Medulla oblongata (tissue), 1 donor: ENCODE measurements at regions not wholly inside any gene's neighbourhood (a gene's known extent, or its start where the extent isn't known, plus 50 kb on each side); places are given as distances from the start of the nearest gene placed in this dataset.
"Not testable (repeated sequence)": the region's sequence is repeated elsewhere in the genome, so short reads cannot be mapped to it uniquely, and the experiment has no call there.

Source experiments
- DNase-seq: peaks from one replicate; pipeline ENCODE4 v3.0.0-alpha.2; 2015; ENCODE audit errors: extremely low spot score

DNA sequence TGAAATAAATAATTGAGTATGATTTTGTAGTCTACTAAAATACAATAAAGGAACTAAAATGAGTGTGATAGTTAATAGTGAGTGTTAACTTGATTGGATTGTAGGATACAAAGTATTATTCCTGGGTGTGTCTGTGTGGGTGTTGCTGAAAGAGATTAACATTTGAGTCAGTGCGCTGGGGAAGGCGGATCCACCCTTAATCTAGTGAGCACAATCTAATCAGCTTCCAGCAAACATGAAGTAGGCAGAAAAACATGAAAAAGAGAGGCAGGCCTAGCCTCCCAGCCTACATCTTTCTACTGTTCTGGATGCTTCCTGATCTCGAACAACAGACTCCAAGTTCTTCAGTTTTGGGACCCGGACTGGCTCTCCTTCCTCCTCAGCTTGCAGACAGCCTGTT, 1716.6 kb downstream of the MRPL39 start:
- DNase-seq = no peak

DNA sequence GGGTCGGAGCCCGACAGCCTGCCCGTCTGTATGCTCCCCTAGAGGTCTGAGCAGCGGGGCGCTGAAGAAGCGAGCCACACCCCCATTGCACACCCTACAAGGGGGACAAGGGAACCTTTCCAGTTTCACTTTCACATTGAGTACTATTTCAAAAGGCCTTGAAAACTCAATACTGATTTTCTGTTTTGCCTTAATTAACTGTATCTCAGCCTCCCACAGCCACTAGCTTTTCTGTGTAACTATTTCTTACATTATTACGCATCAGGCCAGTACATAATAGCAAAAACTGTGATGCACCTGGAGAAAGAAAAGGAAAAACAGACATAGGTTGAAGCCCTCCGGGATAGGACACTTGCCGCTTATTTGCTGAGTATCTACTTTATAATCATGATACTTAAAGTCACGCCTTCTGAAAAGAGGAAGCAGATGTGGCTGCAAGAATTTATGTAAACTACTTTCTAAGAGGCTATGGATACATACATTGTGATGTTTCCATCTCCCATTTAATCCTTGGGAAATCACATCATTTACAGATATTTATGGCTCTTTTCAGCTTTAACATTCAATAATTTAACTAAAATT, 1719.5 kb downstream of the MRPL39 start:
- no peak for DNase-seq

DNA sequence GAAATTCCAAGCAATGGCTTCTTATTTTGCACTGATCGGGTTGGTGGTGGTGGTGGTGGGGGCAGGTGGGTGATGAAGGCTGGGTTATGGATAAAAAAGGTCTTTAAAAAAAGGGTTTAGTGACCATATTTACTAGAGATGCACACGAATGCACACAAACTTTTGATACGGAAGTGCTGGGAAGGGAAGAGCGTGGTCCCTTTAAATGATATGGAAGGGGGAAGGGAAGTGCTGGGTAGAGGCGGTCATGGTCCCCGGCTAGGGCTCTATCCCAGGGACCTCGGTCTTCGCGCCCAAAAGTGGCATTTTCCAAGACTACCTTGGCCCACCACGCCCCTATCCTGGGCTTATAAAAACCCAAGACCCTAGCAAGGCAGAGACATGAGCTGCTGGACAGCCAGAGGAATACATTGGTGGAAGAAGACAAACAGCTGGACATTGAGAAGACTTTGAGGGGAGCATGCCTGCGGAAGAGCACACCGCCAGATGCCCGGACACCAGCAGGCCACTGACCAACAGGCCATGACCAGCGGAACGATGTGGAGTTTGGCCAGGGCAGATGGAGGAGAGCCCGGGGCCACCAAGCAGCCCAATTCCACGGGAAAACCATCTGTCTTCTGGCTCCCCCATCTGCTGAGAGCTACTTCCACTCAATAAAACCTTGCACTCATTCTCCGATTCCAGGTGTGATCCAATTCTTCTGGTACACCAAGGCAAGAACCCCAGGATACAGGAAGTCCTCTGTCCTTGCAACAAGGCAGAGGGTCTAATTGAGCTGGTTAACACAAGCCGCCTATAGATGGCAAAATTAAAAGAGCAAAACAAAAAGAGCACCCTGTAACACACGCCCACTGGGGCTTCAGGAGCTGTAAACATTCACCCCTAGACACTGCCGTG, 1720.2 kb downstream of the MRPL39 start:
- no peak for DNase-seq

DNA sequence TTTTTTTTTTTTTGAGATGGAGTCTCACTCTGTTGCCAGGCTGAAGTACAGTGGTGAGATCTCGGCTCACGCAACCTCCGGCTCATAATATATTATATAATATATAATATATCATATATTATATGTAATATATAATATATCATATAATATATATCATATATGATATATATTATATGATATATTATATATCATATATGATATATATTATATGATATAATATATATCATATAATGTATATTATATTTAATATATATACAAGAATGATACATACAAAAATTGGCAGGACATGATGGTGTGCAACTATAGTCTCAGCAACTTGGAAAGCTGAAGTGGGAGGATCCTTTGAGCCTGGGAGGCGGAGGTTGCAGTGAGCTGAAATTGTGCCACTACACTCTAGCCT, 1725.5 kb downstream of the MRPL39 start:
- no peak for DNase-seq

DNA sequence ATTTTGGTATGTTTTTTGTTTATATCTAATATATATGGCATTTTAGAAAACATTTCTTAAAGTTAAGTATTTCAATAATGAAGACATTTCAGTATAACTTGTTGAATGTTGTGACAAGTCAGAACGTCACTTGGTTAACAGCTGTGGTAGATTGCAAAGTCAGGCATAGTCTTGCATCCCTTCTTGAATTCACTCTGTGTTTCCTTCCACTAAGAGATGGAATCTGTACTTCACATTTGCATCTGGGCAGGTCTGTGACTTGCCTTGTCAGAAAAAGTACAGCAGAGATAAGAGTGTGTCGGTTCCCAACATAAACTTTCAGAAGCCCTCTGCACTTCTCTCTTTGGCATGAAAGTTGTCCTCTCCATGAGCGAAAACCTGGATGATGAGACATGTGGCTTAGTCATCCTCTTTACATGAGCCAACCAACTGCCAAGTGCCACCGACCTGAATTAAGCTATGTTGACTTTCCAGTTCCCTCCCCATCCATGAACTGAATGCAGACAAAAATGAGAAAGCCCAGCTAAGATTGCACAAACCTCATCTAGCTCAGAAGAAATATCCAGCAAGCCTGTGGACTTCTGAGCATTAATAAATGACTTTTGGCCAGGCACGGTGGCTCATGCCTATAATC, 1730.2 kb downstream of the MRPL39 start:
- no peak for DNase-seq

DNA sequence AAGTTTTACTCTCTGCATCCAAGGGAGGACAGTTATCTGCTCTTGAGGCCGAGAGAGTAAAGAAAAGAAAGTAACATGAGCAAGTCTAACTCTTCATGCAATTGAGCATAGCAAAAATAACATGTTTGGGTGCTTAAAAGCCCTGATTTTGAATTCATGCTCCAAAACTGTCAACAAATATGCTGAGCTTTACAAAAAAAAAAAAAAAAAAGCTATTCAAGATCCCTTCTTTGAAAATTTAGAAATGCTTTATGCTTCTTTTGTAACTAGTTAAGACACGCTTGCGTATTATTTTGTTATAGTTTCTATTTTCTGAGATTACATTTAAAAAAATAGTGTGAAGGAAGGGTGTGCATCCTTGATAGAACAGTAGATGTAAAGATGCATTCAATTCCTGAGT, 1733.0 kb downstream of the MRPL39 start:
- no peak for DNase-seq

DNA sequence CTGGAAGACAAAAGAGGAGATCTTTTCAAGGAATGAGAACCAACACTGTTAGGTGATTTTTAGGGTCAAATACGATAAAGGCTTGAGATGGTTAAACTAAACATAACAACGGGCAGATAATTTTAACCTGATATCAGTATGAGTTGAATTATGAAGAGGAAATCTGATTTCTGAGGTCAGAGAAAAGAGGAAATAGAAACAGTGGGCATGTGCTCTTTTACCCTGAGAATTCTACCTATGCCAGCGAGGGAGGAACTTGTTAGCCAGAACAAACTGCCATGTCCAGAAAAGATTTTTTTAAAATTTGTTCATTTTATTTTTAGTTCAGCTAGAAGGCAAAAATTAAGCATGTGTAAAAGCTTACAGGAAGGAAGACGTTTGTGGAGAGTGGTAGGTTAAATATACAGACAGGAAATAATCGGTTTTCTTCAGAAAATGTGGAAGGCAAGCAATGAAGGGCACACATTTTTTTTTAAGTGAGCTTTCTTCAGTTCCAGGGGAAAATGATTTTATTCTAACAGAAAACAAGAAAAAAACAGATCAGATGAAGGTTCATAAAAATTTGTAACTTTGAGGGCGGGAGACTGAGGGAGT, 1745.3 kb downstream of the MRPL39 start:
- DNase-seq = no peak

DNA sequence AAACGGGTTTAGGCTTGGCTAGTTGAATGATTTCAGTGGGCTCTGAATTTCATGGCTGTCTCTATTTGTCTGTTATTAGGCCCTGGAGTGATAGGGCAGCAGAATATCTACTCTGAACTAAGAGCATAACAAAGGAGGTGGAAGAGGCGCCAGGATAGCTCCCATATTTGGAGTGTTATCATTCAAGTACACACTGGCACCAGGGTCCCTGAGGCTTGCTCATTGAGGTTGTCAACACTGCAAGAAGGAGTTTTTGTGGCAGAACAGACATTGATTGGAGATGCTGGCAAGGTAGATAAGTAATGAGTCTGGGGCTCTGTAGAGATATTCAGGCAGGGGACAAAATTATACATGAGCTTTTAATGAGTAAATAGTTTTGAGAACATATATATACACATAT, 1748.4 kb downstream of the MRPL39 start:
- DNase-seq = no peak

DNA sequence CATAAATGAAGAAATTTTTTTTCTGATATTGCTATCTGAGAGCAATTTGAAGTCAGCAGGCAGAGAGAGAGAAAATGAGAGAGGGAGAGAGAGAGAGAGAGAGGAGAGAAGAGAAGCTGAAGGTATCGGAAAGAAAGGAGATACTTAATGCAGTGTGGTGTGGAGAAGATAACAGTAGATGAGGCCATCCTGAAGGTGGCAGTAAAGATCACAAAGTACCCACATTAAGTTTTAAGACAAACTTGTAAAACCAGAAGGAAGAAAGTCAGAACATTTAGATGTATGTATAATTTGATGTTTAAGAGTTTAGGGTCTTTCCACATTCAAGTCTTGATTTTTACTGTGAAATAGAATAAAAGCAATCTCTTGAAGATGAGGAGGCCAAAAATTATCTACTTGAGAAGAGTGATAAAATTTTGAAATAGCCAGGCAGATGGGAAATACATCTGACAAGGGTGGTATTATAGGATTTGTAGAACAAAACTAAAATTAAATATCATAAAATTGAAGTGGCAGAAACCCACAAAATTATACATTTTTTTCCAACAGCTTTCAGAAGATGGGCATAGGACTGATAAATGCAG, 1753.4 kb downstream of the MRPL39 start:
- peak; percentile 68 for DNase-seq

DNA sequence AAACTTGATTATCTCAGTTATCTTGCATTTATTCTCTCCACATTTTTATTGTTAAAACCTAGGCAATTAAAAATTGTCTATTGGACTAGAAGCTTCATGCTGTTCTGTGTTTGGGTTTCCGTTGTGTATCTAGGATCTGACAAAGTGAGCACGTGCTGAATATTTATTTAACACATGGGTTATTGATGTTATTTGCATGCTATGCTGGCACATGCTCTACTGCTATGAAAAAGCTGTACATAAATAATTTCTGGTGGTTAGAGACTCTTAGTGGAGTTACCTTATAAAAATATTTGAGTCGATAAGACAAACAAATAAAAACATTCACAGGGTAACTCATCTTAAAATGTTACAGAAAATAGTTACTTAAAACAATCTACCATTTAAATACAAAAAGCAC, 1769.7 kb downstream of the MRPL39 start:
- no peak for DNase-seq

DNA sequence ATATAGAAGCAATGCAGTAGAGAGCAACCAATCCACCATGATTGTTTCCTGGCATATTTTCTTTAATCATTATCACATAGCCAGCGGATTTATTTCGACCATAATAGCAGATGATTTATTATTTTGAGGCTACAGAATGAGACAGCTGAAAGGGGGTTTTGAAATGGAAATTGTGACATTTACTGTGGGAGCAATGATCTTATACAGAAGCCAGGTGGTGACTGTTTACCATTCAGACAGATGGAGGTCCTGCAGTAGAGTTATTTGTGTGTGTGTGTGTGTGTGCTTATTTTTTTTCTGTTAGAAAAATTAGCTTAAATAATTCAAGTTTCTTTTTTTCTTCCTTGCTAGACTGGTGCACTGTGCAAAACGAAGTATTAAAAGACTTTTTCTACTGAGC, 1784.5 kb downstream of the MRPL39 start:
- DNase-seq = no peak

DNA sequence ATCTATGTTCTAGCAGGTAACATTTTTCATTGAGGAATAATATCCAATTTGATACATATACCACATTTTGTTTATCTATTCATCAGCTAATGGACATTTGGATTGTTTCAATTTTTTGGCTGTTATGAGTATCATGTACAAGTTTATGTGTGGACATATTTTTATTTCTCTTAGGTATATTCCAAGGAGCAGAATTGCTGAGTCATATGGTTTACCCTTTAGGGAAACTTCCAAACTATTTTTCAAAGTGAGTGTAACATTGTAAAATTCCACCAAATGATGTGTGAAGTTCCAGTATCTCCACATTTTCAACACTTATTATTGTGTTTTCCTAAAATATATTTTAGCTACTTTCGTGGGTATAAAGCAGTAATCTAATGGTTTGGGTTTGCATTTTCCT, 1789.9 kb downstream of the MRPL39 start:
- no peak for DNase-seq

DNA sequence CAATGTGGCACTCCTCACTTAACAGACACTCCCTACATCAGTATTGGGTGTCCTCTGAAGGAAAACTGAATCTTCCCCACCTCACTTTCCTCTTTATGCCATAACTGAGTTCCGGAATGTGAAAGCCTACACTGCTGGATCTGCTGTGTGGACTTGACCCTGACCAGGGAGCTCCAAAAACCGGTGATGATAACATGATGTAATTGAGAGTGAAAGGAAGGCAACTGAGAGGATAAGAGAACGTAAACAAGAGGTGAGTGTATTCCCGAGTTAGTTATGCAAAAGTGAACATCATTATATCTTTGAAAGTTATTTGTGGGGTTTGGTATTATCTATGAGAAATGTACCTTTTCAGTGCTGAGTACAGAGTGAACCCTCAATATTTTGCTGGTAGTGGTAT, 1794.8 kb downstream of the MRPL39 start:
- DNase-seq = no peak

DNA sequence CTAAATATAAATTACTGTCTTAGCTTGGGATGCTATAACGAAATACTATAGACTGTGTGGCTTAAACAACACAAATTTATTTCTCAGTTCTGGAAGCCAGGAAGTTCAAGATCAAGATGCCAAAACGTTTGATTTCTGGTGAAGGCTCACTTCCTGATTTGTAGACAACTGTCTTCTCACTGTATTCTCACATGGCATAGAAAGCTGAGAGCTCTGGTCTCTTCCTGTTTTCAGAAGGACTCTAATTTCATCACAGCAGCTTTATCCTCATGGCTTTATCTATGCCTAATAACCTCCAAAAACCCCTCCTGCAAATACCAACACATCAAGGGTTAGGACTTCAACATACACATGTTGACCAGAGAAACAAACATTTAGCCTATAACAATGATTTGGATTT, 1795.5 kb downstream of the MRPL39 start:
- peak; percentile 10 for DNase-seq

DNA sequence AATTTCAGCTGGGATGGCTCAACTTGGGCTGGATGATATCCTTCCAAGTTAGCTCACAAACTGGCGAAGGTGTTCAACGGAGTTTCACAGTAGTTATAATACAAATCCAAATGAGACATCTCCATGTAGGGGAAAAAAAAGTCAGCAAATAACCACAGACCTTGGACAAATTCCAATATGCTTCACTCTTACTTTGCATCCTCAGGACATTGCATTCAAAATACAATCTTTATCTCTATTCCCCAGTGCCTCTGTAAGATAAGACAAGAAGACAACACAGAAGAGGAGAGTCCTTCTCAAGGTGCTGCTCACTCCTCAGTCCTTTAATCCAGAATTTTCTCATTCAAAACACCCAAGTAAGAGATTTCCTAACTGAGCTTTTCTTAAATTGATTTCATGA, 1797.7 kb downstream of the MRPL39 start:
- DNase-seq = no peak

DNA sequence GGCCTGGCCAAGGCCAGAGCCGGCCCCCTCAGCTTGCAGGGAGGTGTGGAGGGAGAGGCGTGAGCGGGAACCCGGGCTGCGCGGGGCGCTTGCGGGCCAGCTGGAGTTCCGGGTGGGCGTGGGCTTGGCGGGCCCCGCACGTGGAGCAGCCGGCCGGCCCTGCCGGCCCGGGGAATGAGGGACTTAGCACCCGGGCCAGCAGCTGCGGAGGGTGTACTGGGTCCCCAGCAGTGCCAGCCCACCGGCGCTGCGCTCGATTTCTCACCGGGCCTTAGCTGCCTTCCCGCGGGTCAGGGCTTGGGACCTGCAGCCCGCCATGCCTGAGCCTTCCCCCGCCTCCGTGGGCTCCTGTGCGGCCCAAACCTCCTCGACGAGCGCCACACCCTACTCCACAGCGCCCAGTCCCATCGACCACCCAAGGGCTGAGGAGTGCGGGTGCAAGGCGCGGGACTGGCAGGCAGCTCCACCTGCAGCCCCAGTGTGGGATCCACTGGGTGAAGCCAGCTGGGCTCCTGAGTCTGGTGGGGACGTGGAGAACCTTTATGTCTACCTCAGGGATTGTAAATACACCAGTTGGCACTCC, 1800.2 kb downstream of the MRPL39 start:
- DNase-seq = not testable (repeated sequence)

DNA sequence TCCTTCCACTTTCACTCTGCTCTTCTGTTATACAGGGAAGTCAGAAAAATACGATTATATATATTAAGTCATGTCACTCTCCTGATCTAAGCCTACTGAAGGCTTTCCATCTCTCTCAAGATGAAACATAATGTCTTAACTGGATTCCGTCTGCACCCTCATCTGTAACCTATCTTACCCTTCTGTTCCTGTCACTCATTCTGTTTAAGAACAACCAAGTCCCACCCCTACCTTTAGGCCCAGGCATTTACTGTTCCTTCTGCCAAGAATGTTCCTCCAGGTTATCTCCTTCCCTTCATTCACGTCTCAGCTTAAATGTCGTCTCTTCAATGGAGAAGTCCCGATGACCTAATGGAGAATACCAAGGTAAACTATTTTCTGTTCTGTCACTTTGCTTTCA, 1802.4 kb downstream of the MRPL39 start:
- DNase-seq = no peak

DNA sequence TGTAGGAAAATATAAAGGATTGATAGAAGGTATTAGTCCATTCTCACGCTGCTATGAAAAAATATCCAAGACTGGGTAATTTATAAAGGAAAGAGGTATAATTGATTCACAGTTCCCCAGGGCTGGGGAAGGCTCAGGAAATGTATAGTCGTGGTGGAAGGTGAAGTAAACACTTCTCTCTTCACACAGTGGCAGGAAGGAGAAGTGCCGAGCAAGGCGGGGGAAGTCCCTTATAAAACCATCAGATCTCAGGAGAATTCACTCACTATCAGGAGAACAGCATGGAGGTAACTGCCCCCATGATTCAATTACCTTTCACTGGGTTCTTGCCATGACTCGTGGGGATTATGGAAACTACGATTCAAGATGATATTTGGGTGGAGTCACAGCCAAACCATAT, 1806.0 kb downstream of the MRPL39 start:
- no peak for DNase-seq

DNA sequence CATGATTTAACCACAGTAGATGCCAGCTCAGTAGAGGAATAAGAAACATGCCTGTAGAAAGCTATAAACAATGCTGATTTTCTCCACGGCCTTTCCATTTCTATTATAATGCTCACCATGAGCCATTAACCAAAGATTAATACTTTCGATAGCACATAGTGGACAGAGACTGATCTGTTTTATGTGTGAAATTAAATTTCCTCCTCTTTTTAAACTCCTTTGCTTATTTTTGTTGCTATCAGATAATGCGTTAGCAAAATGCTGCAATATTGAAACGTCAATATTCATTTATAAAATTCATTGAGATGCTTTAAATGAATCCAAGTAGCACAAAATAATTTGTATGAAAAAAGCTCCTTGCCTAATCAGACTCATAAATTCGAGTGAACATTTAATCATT, 1807.9 kb downstream of the MRPL39 start:
- no peak for DNase-seq

DNA sequence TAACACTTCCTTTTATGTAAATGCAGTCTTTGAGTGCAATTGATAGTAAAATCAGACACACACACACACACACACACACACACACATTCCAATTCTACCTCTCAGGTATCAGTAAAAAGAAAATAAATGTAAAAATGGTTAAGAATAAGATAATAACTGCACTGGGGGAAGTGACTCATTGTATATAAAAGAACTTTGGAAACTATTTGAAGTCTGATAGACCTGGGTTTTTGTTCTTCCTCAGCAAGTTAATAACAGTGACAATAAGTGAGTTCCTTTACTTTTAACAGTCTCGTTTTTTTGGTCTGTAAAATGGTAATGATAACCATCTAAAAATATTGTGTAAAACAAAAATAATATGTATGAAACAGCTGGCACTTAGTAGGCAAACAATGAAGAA, 1815.0 kb downstream of the MRPL39 start:
- DNase-seq = no peak

DNA sequence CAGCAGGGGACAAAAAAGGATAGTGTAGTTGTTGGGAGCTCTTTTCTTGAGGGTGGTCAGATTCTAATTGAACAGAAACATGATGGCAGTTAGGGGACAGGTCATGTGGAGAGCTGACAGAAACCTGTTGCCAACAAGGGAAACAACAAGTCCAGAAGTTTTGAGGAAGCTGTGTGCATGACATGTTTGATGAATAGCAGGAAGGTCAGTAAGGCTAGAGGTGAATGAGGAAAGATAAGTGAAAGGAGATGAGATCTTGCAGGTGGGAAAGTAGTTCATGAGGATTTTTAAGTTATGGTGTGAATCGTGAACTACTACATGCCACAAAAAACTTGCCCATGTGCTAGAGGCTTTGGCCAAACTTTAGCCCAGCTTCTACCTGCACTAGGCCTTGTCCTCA, 1817.4 kb downstream of the MRPL39 start:
- no peak for DNase-seq

DNA sequence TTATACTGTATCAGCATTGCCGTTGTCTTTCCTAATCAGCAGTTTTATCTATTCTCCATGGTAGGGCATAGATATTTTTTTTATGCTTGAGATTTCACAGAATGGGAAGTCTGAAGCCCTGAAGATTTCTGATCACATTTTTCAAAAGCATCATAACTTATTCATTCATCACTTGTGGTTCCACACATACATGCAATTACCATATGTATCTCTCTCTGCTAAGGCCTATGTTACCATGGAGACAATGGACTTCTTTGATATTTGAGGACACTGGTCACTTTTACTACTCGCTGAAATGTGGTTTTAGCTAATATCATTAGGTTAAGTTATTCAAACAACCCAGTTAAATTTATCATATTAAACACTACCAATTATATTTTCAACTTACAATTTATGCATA, 1827.0 kb downstream of the MRPL39 start:
- no peak for DNase-seq
